Ishikawa (cell line): ENCODE measurements at regions not wholly inside any gene's neighbourhood (a gene's known extent, or its start where the extent isn't known, plus 50 kb on each side); places are given as distances from the start of the nearest gene placed in this dataset.
A peak's percentile ranks its signal among the peaks of the same experiment; 100 is the strongest.

ENCODE experiments used
- CEBPB ChIP-seq: IDR thresholded peaks from 2 replicates; pipeline ENCODE4 v1.6.1; 2012
- CREB1 ChIP-seq: IDR thresholded peaks from 2 replicates; pipeline ENCODE4 v1.6.1; 2012; ENCODE audit warnings: low read depth
- EGR1 ChIP-seq: IDR thresholded peaks from 2 replicates; pipeline ENCODE4 v1.6.1; 2012
- EP300 ChIP-seq: IDR thresholded peaks from 2 replicates; pipeline ENCODE4 v1.6.1; 2012; ENCODE audit warnings: borderline replicate concordance
- FOXM1 ChIP-seq: IDR thresholded peaks from 2 replicates; pipeline ENCODE4 v1.6.1; 2012; ENCODE audit warnings: low read depth, borderline replicate concordance
- NFIC ChIP-seq: IDR thresholded peaks from 2 replicates; pipeline ENCODE4 v1.6.1; 2012
- RAD21 ChIP-seq: IDR thresholded peaks from 2 replicates; pipeline ENCODE4 v1.6.1; 2012; ENCODE audit warnings: low read depth
- TAF1 ChIP-seq: IDR thresholded peaks from 2 replicates; pipeline ENCODE4 v1.6.1; 2012; ENCODE audit warnings: low read depth, mild to moderate bottlenecking
- TCF12 ChIP-seq: IDR thresholded peaks from 2 replicates; pipeline ENCODE4 v1.6.1; 2012; ENCODE audit warnings: low read depth
- TEAD4 ChIP-seq: IDR thresholded peaks from 2 replicates; pipeline ENCODE4 v1.6.1; 2012
- YY1 ChIP-seq: IDR thresholded peaks from 2 replicates; pipeline ENCODE4 v1.6.1; 2012; ENCODE audit warnings: low read depth
- ZBTB7A ChIP-seq: IDR thresholded peaks from 2 replicates; pipeline ENCODE4 v1.6.1; 2012; ENCODE audit warnings: low read depth
- TF ChIP-seq, protein P1 (sequence below): IDR thresholded peaks from 2 replicates; pipeline ENCODE4 v1.6.1; 2012
- TF ChIP-seq, protein P2 (sequence below): IDR thresholded peaks from 2 replicates; pipeline ENCODE4 v1.6.1; 2012
- TF ChIP-seq, protein P3 (sequence below): IDR thresholded peaks from 2 replicates; pipeline ENCODE4 v1.6.1; 2012; ENCODE audit warnings: low read depth, mild to moderate bottlenecking

DNA sequence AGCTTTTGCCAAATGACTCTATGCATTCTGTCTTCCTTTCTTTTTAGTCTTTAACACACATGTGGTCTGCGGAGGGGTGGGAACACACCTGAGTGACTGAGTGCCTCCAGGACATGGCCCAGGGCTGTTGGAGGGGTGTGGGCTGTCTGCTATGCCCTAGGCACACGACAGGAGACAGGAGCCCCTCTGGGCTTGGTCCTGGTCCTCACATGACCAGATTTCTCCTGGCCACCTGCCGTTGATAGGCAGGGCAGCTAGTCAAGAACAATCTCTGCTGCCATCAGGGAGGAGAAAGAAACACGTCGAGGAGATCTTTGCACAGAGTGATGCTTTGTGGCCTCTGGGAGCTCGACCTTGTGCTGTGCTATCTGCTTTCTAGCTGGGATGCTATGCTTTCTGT is 176.6 kb downstream of the KLF13 start:
- no peak for TF ChIP-seq YY1

DNA sequence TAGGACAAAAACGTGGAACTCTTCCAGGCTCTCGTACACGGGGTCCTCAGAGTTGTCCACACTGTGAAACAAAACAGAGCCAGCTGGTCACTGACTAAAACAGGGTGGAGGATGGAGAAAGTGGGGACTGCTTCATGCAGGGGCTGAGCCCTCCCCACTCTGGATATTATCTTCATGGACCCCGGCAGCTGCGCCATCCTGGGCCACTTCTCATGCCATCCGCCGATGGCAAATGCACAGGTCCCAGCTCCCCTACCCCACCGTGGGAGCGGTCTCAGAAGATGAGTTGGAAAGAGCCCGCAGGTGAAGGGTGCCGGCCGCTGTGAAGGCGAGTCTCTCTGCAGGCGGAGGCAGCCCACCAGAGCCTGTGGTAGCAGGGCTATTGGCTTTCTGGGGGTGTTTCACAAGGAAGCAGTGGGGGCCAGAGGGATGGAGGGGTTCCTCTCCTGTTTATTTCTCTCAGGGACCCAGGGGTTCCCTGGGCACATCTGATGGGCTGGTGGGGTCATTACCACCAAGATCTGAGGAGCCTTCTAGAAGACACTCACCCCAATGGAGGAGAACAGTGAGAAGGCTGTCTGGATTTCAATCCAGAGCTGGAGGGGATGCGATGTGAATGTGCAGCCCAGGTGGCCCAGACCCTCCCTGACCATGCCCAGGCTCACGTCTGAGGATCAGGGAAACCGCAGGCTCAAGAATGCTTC is 177.3 kb downstream of the KLF13 start:
- TF ChIP-seq FOXM1 (no peak), EP300 (no peak), CEBPB (no peak), TCF12 (no peak), TAF1 (no peak), EGR1 (no peak), RAD21 (no peak), ZBTB7A (no peak), CREB1 (no peak), YY1 (no peak)
- TF ChIP-seq, protein P1, sequence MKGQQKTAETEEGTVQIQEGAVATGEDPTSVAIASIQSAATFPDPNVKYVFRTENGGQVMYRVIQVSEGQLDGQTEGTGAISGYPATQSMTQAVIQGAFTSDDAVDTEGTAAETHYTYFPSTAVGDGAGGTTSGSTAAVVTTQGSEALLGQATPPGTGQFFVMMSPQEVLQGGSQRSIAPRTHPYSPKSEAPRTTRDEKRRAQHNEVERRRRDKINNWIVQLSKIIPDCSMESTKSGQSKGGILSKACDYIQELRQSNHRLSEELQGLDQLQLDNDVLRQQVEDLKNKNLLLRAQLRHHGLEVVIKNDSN: no peak
- TF ChIP-seq, protein P2, sequence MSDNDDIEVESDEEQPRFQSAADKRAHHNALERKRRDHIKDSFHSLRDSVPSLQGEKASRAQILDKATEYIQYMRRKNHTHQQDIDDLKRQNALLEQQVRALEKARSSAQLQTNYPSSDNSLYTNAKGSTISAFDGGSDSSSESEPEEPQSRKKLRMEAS: no peak

DNA sequence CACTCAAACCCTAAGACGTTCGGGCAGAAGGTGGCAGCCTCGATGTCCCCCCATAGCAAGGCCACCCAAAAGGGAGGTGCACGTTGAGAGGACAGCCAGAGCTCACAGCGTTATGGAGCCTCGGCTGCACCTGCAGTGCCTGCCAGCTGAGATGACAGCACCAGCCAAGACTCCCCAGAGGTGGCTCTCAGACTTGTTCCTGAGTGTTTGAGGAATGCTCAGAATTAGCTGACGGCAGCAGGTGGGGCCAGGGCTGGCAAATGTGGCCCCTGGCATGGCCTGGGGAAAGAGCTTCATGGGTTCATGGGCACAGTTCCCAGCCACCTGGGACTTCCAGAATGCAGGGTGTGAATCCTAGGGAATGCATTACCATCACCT is 177.8 kb downstream of the KLF13 start:
- TF ChIP-seq CREB1 (no peak), TCF12 (peak; percentile 75), TEAD4 (peak; percentile 78), NFIC (peak; percentile 46; the same call in 1 of the 2 replicates), EP300 (peak; percentile 63)
- TF ChIP-seq, protein P2: no peak

DNA sequence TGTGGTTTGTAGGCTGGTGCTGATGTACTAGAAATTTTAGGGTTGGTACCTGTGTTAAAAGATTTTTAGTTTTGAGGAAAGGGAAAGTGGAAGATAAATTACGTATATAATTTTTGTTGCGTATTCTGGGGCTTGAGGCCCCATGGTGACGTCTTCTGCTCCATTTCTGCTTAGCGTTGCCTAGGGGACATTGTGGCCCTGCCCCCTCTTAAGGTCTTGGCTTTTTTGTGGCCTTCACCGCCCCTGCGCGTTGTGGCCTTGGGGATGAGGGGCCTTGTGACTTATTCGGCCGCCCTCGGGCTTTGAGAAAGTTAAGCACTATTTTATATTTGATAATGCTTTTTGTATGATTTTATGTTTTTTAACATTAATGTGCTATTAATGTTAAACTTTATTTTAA is 182.0 kb downstream of the KLF13 start:
- TF ChIP-seq, protein P1: no peak
- TF ChIP-seq ZBTB7A (no peak), FOXM1 (no peak), TEAD4 (no peak), NFIC (no peak), TCF12 (no peak), CEBPB (no peak), EP300 (no peak), CREB1 (no peak), TAF1 (no peak), YY1 (no peak), EGR1 (no peak), RAD21 (no peak)
- TF ChIP-seq, protein P3, sequence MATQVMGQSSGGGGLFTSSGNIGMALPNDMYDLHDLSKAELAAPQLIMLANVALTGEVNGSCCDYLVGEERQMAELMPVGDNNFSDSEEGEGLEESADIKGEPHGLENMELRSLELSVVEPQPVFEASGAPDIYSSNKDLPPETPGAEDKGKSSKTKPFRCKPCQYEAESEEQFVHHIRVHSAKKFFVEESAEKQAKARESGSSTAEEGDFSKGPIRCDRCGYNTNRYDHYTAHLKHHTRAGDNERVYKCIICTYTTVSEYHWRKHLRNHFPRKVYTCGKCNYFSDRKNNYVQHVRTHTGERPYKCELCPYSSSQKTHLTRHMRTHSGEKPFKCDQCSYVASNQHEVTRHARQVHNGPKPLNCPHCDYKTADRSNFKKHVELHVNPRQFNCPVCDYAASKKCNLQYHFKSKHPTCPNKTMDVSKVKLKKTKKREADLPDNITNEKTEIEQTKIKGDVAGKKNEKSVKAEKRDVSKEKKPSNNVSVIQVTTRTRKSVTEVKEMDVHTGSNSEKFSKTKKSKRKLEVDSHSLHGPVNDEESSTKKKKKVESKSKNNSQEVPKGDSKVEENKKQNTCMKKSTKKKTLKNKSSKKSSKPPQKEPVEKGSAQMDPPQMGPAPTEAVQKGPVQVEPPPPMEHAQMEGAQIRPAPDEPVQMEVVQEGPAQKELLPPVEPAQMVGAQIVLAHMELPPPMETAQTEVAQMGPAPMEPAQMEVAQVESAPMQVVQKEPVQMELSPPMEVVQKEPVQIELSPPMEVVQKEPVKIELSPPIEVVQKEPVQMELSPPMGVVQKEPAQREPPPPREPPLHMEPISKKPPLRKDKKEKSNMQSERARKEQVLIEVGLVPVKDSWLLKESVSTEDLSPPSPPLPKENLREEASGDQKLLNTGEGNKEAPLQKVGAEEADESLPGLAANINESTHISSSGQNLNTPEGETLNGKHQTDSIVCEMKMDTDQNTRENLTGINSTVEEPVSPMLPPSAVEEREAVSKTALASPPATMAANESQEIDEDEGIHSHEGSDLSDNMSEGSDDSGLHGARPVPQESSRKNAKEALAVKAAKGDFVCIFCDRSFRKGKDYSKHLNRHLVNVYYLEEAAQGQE: no peak
- TF ChIP-seq, protein P2: no peak

DNA sequence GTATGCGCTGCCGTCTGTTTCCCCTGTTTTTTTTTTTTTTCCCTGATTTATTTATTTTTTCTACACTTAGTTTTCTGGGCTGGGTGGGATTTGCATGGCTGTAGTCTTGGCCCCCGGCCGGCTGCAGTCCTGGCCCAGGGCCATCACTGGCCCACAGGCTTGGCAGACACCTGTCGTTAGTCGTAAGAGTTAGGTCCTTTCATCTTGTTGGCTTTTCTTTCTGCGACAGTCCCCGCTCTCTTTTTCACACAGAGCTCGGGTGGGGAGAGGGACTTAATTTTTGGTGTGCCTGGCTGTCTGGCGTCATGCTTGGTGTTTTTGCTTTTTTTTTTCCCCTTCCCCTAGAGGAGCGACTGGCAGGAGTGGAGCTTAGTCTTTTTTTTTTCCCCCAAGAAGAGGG is 183.4 kb downstream of the KLF13 start:
- TF ChIP-seq CREB1 (no peak), TEAD4 (no peak), TCF12 (no peak), ZBTB7A (no peak), EGR1 (no peak), YY1 (no peak), EP300 (no peak), NFIC (no peak), TAF1 (no peak), CEBPB (no peak), FOXM1 (no peak)
- TF ChIP-seq, protein P2: no peak
- TF ChIP-seq, protein P1: no peak
- TF ChIP-seq, protein P3: no peak
